Caco-2 (cell line): ENCODE measurements at regions not wholly inside any gene's neighbourhood (a gene's known extent, or its start where the extent isn't known, plus 50 kb on each side); places are given as distances from the start of the nearest gene placed in this dataset.
"Not testable (repeated sequence)": the region's sequence is repeated elsewhere in the genome, so short reads cannot be mapped to it uniquely, and the experiment has no call there.

ENCODE experiments used
- BruUV-seq: library from RNA; stranded (reverse); fragments of 400-500 nt; replicated peaks from 2 replicates; lab custom pipeline; 2021; lab: Mats Ljungman, UMichigan
- CTCF ChIA-PET: fragments of 300-600 bp; sonication (Branson Sonifier 250); formaldehyde crosslinking; loops from one replicate; lab custom pipeline; 2022; ENCODE audit warnings: antibody characterized with exemption; lab: Charles Lee
- POLR2A ChIA-PET: fragments of 300-600 bp; sonication (Branson Sonifier 250); formaldehyde crosslinking; loops from one replicate; lab custom pipeline; 2022; ENCODE audit warnings: antibody characterized with exemption; lab: Charles Lee
- DNase-seq, 2 experiments: peaks; one replicate each; pipeline versions ENCODE4 v3.0.0 to v3.0.0-alpha.2; 2020 to 2022
- H3K27me3 ChIP-seq: replicated peaks from 2 replicates; pipeline ENCODE4 v1.6.0; 2011; ENCODE audit warnings: low read length; ENCODE audit not compliant: control insufficient read depth, insufficient read depth
- H3K36me3 ChIP-seq: 2 replicates; pipeline ENCODE4 v1.5.1; 2011; ENCODE audit warnings: low read length; ENCODE audit not compliant: control insufficient read depth, insufficient read depth
- H3K4me1 ChIP-seq: fragments of 250-450 bp; sonication (Bioruptor Pico); 2 replicates; pipeline ENCODE4 v1.5.1; 2020; ENCODE audit warnings: mild to moderate bottlenecking
- H3K4me3 ChIP-seq: 2 replicates; pipeline ENCODE4 v1.5.1; 2011; ENCODE audit warnings: low read depth, mild to moderate bottlenecking, control low read depth, low read length
- H3K9me3 ChIP-seq: fragments of 250-450 bp; sonication (Bioruptor Pico); 2 replicates; pipeline ENCODE4 v1.5.1; 2020; ENCODE audit warnings: mild to moderate bottlenecking, moderate library complexity
- H3K27ac Mint-ChIP-seq: one replicate; pipeline ENCODE4 v1.8.0; 2022; ENCODE audit warnings: mixed read lengths; ENCODE audit not compliant: unreplicated experiment
- H3K27me3 Mint-ChIP-seq: one replicate; pipeline ENCODE4 v1.8.0; 2022; ENCODE audit warnings: mixed read lengths; ENCODE audit not compliant: insufficient read depth, unreplicated experiment
- H3K36me3 Mint-ChIP-seq: one replicate; pipeline ENCODE4 v1.8.0; 2022; ENCODE audit warnings: mild to moderate bottlenecking, mixed read lengths; ENCODE audit not compliant: insufficient read depth, unreplicated experiment
- H3K4me1 Mint-ChIP-seq: one replicate; pipeline ENCODE4 v1.8.0; 2022; ENCODE audit warnings: low read depth, mixed read lengths; ENCODE audit not compliant: unreplicated experiment
- H3K4me3 Mint-ChIP-seq: one replicate; pipeline ENCODE4 v1.8.0; 2022; ENCODE audit warnings: mild to moderate bottlenecking, moderate library complexity, mixed read lengths; ENCODE audit not compliant: unreplicated experiment
- H3K9me3 Mint-ChIP-seq: one replicate; pipeline ENCODE4 v1.8.0; 2022; ENCODE audit warnings: mixed read lengths; ENCODE audit not compliant: unreplicated experiment
- CTCF ChIP-seq, 2 experiments: fragments of 200-600 bp in 1 of 2; IDR thresholded peaks; 1 replicate in 1 of 2; 2 replicates in 1 of 2; pipeline versions ENCODE4 v1.5.1 to v1.8.0; 2011 to 2022; ENCODE audit warnings: antibody characterized with exemption in 1 of 2, control low read depth in 1 of 2, inconsistent platforms in 1 of 2, low read depth in 1 of 2, low read length in 1 of 2, mild to moderate bottlenecking in 1 of 2, moderate library complexity in 1 of 2; ENCODE audit not compliant: insufficient read depth in 1 of 2, severe bottlenecking in 1 of 2, unreplicated experiment in 1 of 2
- intact Hi-C: fragments of 100-400 bp; cut with micrococcal nuclease; formaldehyde crosslinking; loops from one replicate; pipeline ENCODE4 v1.10.0; 2022; ENCODE audit not compliant: unreplicated experiment

GRCh38 chr17:18546514-18547398, 70.2 kb downstream of the LGALS9C start:
- H3K9me3 Mint-ChIP-seq, H3K4me3 Mint-ChIP-seq, H3K4me1 ChIP-seq, H3K27me3 Mint-ChIP-seq, POLR2A ChIA-PET, DNase-seq, H3K9me3 ChIP-seq, H3K27ac Mint-ChIP-seq, H3K4me1 Mint-ChIP-seq, H3K4me3 ChIP-seq, BruUV-seq, intact Hi-C loops, H3K36me3 ChIP-seq, CTCF ChIA-PET, H3K36me3 Mint-ChIP-seq, H3K27me3 ChIP-seq: not testable (repeated sequence)

GRCh38 chr17:18557086-18557485, 80.5 kb downstream of the LGALS9C start:
- H3K4me3 ChIP-seq, H3K4me3 Mint-ChIP-seq: not testable (repeated sequence)

DNA sequence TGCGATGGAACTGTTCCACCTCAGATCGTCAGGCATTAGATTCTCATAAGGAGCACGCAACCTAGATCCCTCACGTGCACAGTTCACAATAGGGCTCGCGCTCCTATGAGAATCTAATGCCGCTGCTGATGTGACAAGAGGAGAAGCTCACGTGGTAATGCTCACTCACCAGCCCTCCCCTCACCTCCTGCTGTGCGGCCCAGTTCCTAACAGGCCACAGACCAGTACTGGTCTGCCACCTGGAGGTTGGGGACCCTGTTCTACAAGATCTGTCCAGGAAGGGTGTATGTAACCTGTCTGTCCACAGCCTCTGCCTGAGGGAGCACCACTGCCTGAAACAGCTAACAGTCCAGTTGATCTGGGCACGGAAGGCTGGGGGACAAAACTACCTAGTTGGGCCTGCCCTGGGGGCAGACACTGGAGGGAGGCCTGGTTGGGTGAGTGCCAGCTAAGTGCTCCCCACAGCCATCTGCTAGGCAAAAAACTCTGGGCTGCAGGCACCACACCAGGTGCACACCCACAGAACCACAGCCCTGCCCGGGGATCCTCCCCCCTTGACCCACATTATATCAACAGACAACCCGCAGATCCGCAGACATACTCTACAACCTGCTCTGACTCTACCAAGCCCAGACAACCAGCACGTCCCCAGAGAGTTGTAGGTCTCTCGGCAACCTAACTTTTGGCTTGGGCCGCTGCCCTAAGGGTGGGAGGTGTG, 80.7 kb downstream of the TBC1D28 start:
- intact Hi-C loops, H3K36me3 Mint-ChIP-seq, H3K9me3 Mint-ChIP-seq, H3K27me3 ChIP-seq, H3K27me3 Mint-ChIP-seq, H3K4me3 ChIP-seq, H3K9me3 ChIP-seq, H3K36me3 ChIP-seq, H3K4me1 ChIP-seq, POLR2A ChIA-PET, BruUV-seq: not testable (repeated sequence)
- Mint-ChIP-seq H3K4me3 (peak overlapping the region; percentile 32), H3K27ac (peak overlapping the region; percentile 89), H3K4me1 (peaks cover 13% of the 10 kb centered on the region)
- DNase-seq, result peak in 1 of 2 experiments; percentile 39
- CTCF ChIA-PET, result interaction anchor here (0.6 kb wide), 1 partner anchor 205 kb away, joined by 6 read pairs; no protein-coding TSS in a partner anchor

More at GRCh38 chr17:18557086-18557485, 80.5 kb downstream of the LGALS9C start:
- DNase-seq, H3K27me3 ChIP-seq, BruUV-seq, H3K27ac Mint-ChIP-seq, CTCF ChIA-PET, H3K4me1 Mint-ChIP-seq, H3K4me1 ChIP-seq, H3K9me3 Mint-ChIP-seq, H3K36me3 Mint-ChIP-seq, H3K9me3 ChIP-seq, H3K27me3 Mint-ChIP-seq, POLR2A ChIA-PET, H3K36me3 ChIP-seq, intact Hi-C loops: not testable (repeated sequence)

GRCh38 chr17:18564099-18564448, 80.1 kb downstream of the TBC1D28 start:
- Mint-ChIP-seq H3K4me1 (peaks cover 16% of the 10 kb centered on the region), H3K27ac (peak overlapping the region; percentile 89), H3K4me3 (peak overlapping the region; percentile 32)
- CTCF ChIA-PET, H3K27me3 Mint-ChIP-seq, H3K36me3 ChIP-seq, H3K4me3 ChIP-seq, H3K9me3 ChIP-seq, BruUV-seq, H3K36me3 Mint-ChIP-seq, POLR2A ChIA-PET, H3K27me3 ChIP-seq, H3K9me3 Mint-ChIP-seq, intact Hi-C loops, H3K4me1 ChIP-seq: not testable (repeated sequence)
- DNase-seq, result peak in 1 of 2 experiments; percentile 32
- TF ChIP-seq CTCF (IDR thresholded peaks at IDR 0.05; ENCODE audit: insufficient read depth in 1 of 2, low read depth in 1 of 2, low read length in 1 of 2, severe bottlenecking in 1 of 2, unreplicated experiment in 1 of 2), result peak; percentile 46 to 64

DNA sequence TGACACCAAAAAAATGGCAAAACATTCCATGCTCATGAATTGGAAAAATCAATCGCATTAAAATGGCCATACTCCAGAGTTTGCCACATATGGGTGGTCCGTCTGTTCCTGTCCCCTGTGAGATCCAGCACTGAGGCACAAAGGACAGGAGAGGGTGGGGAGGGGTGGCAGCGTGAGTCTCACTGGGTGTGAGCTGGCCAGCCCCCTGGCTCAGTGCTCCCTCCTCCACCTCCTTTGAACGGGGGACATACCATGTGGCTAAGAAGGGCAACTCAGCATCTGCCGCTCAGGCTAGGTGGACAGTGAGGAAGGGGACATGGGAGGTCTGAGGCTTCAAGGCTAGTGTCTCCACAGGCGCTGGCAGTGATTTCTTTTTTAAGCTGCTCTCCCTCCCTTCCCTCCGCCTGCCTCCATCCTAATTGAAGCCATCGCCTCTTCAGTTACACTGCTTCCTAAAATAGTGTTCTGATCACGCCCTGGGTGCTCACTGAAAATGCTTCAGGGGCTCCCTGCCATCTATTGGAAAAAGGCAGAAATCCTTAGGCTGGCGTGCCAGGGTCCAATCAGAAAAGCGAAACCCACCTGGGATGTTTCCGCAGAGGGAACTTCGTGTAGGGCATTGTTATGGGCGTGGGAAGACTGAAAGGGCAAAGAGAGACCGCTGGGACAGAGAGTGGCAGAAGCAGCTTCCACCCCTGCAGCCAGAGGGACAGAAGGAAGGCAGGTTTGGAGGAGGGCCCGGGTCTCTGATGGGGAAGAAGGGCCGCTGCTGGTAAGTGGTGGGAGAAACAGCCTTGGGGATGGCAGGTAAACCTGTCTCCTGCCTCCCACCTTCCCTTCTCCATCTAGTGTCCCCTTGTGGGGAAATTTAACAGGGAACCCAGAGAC, 75.8 kb downstream of the TBC1D28 start:
- CTCF ChIA-PET, intact Hi-C loops, H3K4me3 ChIP-seq, DNase-seq, POLR2A ChIA-PET, H3K4me1 ChIP-seq, H3K36me3 ChIP-seq, H3K9me3 Mint-ChIP-seq, BruUV-seq, H3K27me3 ChIP-seq, H3K9me3 ChIP-seq, H3K27me3 Mint-ChIP-seq, H3K4me3 Mint-ChIP-seq: not testable (repeated sequence)
- Mint-ChIP-seq H3K4me1 (peaks cover 16% of the 10 kb centered on the region), H3K27ac (peak overlapping the region; percentile 67), H3K36me3 (peaks cover 11% of the 10 kb centered on the region)
